Smooth muscle cell (in vitro differentiated cells): ENCODE measurements at regions not wholly inside any gene's neighbourhood (a gene's known extent, or its start where the extent isn't known, plus 50 kb on each side); places are given as distances from the start of the nearest gene placed in this dataset.

ENCODE experiments used
- DNase-seq: peaks from one replicate; lab custom pipeline; 2025; ENCODE audit not compliant: unreplicated experiment; lab: John Stamatoyannopoulos, UW
- H2AFZ ChIP-seq: fragments of 200-600 bp; sonication (generic); 2 replicates; pipeline ENCODE4 v1.6.0; 2016; ENCODE audit warnings: antibody characterized with exemption, low read depth, mild to moderate bottlenecking
- H3F3A ChIP-seq: fragments of 200-600 bp; sonication (generic); 2 replicates; pipeline ENCODE4 v1.6.0; 2017; ENCODE audit warnings: antibody characterized with exemption, low read depth
- H3K27ac ChIP-seq: fragments of 200-600 bp; sonication (generic); 2 replicates; pipeline ENCODE4 v1.5.1; 2016; ENCODE audit warnings: low read depth, mild to moderate bottlenecking
- H3K27me3 ChIP-seq: fragments of 200-600 bp; sonication (generic); 2 replicates; pipeline ENCODE4 v1.6.1; 2016; ENCODE audit warnings: low read depth, mild to moderate bottlenecking
- H3K36me3 ChIP-seq: fragments of 200-600 bp; sonication (generic); 2 replicates; pipeline ENCODE4 v1.5.1; 2016; ENCODE audit warnings: low read depth
- H3K4me1 ChIP-seq: fragments of 200-600 bp; sonication (generic); 2 replicates; pipeline ENCODE4 v1.5.1; 2016; ENCODE audit warnings: low read depth
- H3K4me2 ChIP-seq: fragments of 200-600 bp; sonication (generic); 2 replicates; pipeline ENCODE4 v1.6.0; 2016; ENCODE audit warnings: mild to moderate bottlenecking
- H3K4me3 ChIP-seq: fragments of 200-600 bp; sonication (generic); 2 replicates; pipeline ENCODE4 v1.5.1; 2016; ENCODE audit warnings: mild to moderate bottlenecking
- H3K79me2 ChIP-seq: fragments of 200-600 bp; sonication (generic); 2 replicates; pipeline ENCODE4 v1.6.0; 2016; ENCODE audit warnings: low read depth, mild to moderate bottlenecking
- H3K9ac ChIP-seq: fragments of 200-600 bp; sonication (generic); 2 replicates; pipeline ENCODE4 v1.6.0; 2016; ENCODE audit warnings: low read depth
- H3K9me3 ChIP-seq: fragments of 200-600 bp; sonication (generic); replicated peaks from 2 replicates; pipeline ENCODE4 v1.5.1; 2016; ENCODE audit warnings: low read depth
- H4K20me1 ChIP-seq: fragments of 200-600 bp; sonication (generic); 2 replicates; pipeline ENCODE4 v1.6.0; 2016; ENCODE audit warnings: low read depth
- CTCF ChIP-seq: fragments of 200-600 bp; sonication (generic); IDR thresholded peaks from 2 replicates; pipeline ENCODE4 v1.5.1; 2017; ENCODE audit warnings: borderline replicate concordance, mild to moderate bottlenecking, antibody characterized with exemption; ENCODE audit not compliant: insufficient read depth, poor library complexity, severe bottlenecking
- WGBS: methylation state at CpG from one replicate; pipeline ENCODE4 v1.1.7; 2016; ENCODE audit warnings: low lambda C conversion rate; 5-methylcytosine and 5-hydroxymethylcytosine counted together

- no peak overlapping the region for H3K4me2 ChIP-seq
- no peak overlapping the region for H3K9ac ChIP-seq
- H3F3A ChIP-seq = no peaks in the 10 kb centered on the region
- no peaks in the 10 kb centered on the region for H4K20me1 ChIP-seq
- no peak for TF ChIP-seq CTCF
- H3K27ac ChIP-seq = no peak overlapping the region
- H3K36me3 ChIP-seq = no peaks in the 10 kb centered on the region
- no peak overlapping the region for H3K4me3 ChIP-seq
- 72% methylated on average over 2 of the region's 2 CpGs for WGBS
- no peak for DNase-seq
- peaks cover 3% of the 10 kb centered on the region for H3K9me3 ChIP-seq
- H3K4me1 ChIP-seq = no peaks in the 10 kb centered on the region
- no peaks in the 10 kb centered on the region for H3K79me2 ChIP-seq
- no peak overlapping the region for H2AFZ ChIP-seq
- no peaks in the 10 kb centered on the region for H3K27me3 ChIP-seq
These were observed 206.2 kb downstream of the NDUFS4 start for GRCh38 chr5:53766673-53767072.

DNA sequence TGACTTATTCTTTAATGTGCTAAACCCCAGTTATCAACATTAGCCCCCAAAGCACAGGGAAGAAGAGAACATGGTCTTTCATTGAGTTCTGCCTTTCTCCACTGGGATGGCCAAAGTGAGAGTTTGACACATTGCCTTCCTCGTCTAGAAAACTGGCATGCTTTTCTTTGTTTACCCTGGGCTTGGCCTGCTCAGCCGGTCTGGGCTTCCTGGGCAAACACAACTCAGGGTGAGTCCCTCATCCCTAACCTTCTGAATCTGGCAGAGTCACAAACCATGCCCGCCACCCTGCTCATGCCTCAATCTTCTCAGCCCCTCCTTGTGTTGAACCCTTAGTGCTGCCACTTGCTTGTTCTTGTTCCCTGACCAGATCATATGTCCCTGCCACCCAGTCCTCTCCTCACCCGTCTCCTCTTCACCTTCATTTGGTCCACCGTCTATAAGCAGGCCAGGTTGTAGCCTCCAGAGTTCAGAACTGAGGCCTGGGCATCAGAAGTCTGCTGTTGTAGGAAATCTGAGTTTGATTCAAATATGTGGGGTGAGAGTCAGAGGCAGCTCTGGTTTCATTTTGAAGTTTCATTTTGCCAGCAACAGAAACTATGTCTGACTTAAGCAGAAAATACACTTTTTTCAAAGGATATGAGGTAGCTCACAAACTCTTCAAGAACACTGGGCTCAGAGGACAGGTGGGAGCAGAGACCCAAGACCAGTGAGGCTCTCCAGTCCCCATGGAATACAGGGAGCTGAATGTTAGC, 217.6 kb downstream of the NDUFS4 start:
- no peak overlapping the region for H2AFZ ChIP-seq

DNA sequence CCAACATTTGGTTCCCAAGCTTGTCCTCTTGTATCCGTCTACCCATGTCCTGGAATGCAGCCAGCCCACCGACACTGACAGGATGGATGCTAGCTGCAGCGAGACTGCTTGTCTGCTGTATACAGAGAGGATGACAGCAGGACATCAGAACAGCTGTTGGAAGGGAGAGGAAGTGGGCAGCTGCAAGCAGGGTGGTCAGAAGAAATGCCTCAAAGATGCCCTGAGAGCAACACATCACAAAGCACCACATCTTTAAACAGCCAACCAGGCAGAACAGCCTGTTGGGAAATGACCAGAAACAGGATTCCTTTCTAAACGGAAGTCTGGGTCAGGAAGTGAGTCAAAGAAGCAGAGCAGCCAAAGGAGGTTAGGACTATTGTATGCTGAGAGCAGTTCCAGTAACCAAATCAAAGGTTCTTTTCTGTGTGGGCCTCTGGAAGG, 219.1 kb downstream of the NDUFS4 start:
- WGBS = 24% methylated on average over 4 of the region's 4 CpGs
- TF ChIP-seq CTCF = no peak
- Histone ChIP-seq H3K9ac (no peak overlapping the region), H3K4me3 (no peak overlapping the region), H3K27me3 (no peaks in the 10 kb centered on the region), H3K27ac (peak overlapping the region; percentile 38), H3K9me3 (no peaks in the 10 kb centered on the region), H3F3A (no peaks in the 10 kb centered on the region), H4K20me1 (no peaks in the 10 kb centered on the region), H3K79me2 (no peaks in the 10 kb centered on the region), H3K4me1 (peaks cover 3% of the 10 kb centered on the region), H3K4me2 (peak overlapping the region; percentile 46), H3K36me3 (no peaks in the 10 kb centered on the region), H2AFZ (peak overlapping the region; percentile 78)
- no peak for DNase-seq

More for the DNA sequence above, 217.6 kb downstream of the NDUFS4 start:
- H3K4me1 ChIP-seq = peaks cover 3% of the 10 kb centered on the region
- WGBS = 91% methylated on average over 5 of the region's 5 CpGs
- H3K27me3 ChIP-seq = no peaks in the 10 kb centered on the region
- H3K27ac ChIP-seq = no peak overlapping the region
- H3K4me2 ChIP-seq = no peak overlapping the region
- no peak for DNase-seq
- no peaks in the 10 kb centered on the region for H3F3A ChIP-seq
- no peaks in the 10 kb centered on the region for H3K36me3 ChIP-seq
- H3K79me2 ChIP-seq = no peaks in the 10 kb centered on the region
- H3K9me3 ChIP-seq = no peaks in the 10 kb centered on the region
- no peak for TF ChIP-seq CTCF
- no peaks in the 10 kb centered on the region for H4K20me1 ChIP-seq
- no peak overlapping the region for H3K9ac ChIP-seq
- H3K4me3 ChIP-seq = no peak overlapping the region

DNA sequence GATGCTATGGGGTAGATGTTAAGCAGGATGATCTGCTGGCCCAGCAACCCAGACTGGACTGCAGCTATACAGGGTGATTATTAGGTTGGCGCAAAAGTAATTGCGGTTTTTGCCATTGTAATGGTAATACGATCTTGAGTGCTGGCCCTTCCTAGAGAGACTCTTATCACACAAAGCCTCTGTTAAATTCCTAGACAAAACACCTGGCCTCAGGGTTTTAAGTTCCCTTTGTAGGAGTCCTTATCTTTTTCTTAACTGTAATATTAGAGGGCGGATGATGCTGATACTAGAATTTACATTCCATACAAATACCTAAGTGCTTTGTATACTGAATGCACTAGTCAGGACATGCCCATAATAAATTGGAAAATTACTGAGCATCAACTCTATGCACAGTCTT, 222.2 kb downstream of the NDUFS4 start:
- no peak overlapping the region for H3K4me2 ChIP-seq
- TF ChIP-seq CTCF = no peak
- H3K36me3 ChIP-seq = no peaks in the 10 kb centered on the region
- H3F3A ChIP-seq = no peaks in the 10 kb centered on the region
- H3K27ac ChIP-seq = no peak overlapping the region
- H3K4me3 ChIP-seq = no peak overlapping the region
- H4K20me1 ChIP-seq = no peaks in the 10 kb centered on the region
- no peaks in the 10 kb centered on the region for H3K9me3 ChIP-seq
- no peak for DNase-seq
- no peak overlapping the region for H2AFZ ChIP-seq
- WGBS = 86% methylated on average over 4 of the region's 4 CpGs
- no peak overlapping the region for H3K9ac ChIP-seq
- peaks cover 3% of the 10 kb centered on the region for H3K4me1 ChIP-seq
- H3K79me2 ChIP-seq = no peaks in the 10 kb centered on the region
- H3K27me3 ChIP-seq = no peaks in the 10 kb centered on the region
